ENCODE measurements at regions not wholly inside any gene's neighbourhood (a gene's known extent, or its start where the extent isn't known, plus 50 kb on each side); places are given as distances from the start of the nearest gene placed in this dataset.

DNA sequence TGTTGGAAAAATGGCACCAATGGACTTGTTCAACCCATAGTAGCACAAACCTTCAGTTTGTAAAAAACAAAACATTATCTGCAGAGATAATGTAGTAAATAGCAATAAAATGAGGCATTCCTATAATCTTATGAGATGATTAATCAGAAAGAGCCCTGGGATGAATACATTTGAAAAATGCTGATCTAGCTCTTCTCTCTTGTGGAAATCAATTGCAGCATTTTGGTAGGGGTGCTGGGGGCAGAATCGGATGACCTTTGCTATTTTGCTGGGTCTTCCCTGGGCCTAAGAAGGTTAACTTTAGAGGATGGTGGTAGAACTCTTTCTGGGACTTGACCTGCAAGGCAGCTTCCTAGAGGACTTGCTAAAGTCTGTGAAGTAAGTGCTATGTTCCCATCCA lies 163.5 kb downstream of the ADRA2A start:
- TF ChIP-seq CTCF (IDR thresholded peaks at IDR 0.05 in 2 of 3, conservative IDR thresholded peaks at IDR 0.05 in 1 of 3; ENCODE audit: control insufficient read depth in 2 of 3, extremely low read depth in 1 of 3, insufficient read depth in 1 of 3, low read depth in 3 of 3, low read length in 3 of 3) (no peak), SPI1 (IDR thresholded peaks at IDR 0.05; ENCODE audit: borderline replicate concordance, insufficient read depth, low read depth, low read length) (no peak), EGR1 (IDR thresholded peaks at IDR 0.05; ENCODE audit: borderline replicate concordance in 1 of 2, low read depth in 2 of 2, low read length in 2 of 2) (no peak), POLR2A (IDR thresholded peaks at IDR 0.05; ENCODE audit: low read depth, low read length) (no peak), SUZ12 (IDR thresholded peaks at IDR 0.05; ENCODE audit: unreplicated experiment) (no peak), CBX5 (IDR thresholded peaks at IDR 0.05; ENCODE audit: low read depth) (no peak), EP300 (IDR thresholded peaks at IDR 0.05; ENCODE audit: borderline replicate concordance in 1 of 2, control insufficient read depth in 1 of 2, low read depth in 2 of 2, low read length in 2 of 2) (no peak)
- TF ChIP-seq, protein P1, sequence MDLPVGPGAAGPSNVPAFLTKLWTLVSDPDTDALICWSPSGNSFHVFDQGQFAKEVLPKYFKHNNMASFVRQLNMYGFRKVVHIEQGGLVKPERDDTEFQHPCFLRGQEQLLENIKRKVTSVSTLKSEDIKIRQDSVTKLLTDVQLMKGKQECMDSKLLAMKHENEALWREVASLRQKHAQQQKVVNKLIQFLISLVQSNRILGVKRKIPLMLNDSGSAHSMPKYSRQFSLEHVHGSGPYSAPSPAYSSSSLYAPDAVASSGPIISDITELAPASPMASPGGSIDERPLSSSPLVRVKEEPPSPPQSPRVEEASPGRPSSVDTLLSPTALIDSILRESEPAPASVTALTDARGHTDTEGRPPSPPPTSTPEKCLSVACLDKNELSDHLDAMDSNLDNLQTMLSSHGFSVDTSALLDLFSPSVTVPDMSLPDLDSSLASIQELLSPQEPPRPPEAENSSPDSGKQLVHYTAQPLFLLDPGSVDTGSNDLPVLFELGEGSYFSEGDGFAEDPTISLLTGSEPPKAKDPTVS (IDR thresholded peaks at IDR 0.05; ENCODE audit: low read depth, low read length), result no peak
- TF ChIP-seq, protein P2, sequence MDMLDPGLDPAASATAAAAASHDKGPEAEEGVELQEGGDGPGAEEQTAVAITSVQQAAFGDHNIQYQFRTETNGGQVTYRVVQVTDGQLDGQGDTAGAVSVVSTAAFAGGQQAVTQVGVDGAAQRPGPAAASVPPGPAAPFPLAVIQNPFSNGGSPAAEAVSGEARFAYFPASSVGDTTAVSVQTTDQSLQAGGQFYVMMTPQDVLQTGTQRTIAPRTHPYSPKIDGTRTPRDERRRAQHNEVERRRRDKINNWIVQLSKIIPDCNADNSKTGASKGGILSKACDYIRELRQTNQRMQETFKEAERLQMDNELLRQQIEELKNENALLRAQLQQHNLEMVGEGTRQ (IDR thresholded peaks at IDR 0.05; ENCODE audit: borderline replicate concordance, low read depth, low read length), result no peak
